ENCODE measurements at regions not wholly inside any gene's neighbourhood (a gene's known extent, or its start where the extent isn't known, plus 50 kb on each side); places are given as distances from the start of the nearest gene placed in this dataset.
"Not testable (repeated sequence)": the region's sequence is repeated elsewhere in the genome, so short reads cannot be mapped to it uniquely, and the experiment has no call there.

- H3K27me3 ChIP-seq (ENCODE audit: insufficient read depth, low read length): no peaks in the 10 kb centered on the region
- H3K9me3 ChIP-seq (ENCODE audit: insufficient read depth, low read depth, low read length): no peaks in the 10 kb centered on the region
- H3K4me3 ChIP-seq (ENCODE audit: low read length): no peak overlapping the region
- no peaks in the 10 kb centered on the region for H3K4me1 ChIP-seq (ENCODE audit: insufficient read depth, low read length)
- H3K9ac ChIP-seq (ENCODE audit: low read depth, low read length): no peak overlapping the region
- no peaks in the 10 kb centered on the region for H3K36me3 ChIP-seq (ENCODE audit: insufficient read depth, low read length)
- H3K27ac ChIP-seq (ENCODE audit: low read depth, low read length): no peak overlapping the region
- WGBS: 76% methylated on average over 2 of the region's 2 CpGs
These were observed 788.4 kb downstream of the TSN start for GRCh38 chr2:122543815-122544214.

- no peaks in the 10 kb centered on the region for H3K27me3 ChIP-seq (ENCODE audit: insufficient read depth, low read length)
These were observed 790.4 kb downstream of the TSN start for GRCh38 chr2:122545821-122546220.

GRCh38 chr2:122562775-122563174 lies 807.3 kb downstream of the TSN start:
- H3K27me3 ChIP-seq (ENCODE audit: insufficient read depth, low read length): no peaks in the 10 kb centered on the region
- H3K36me3 ChIP-seq (ENCODE audit: insufficient read depth, low read length): no peaks in the 10 kb centered on the region
- H3K4me1 ChIP-seq (ENCODE audit: insufficient read depth, low read length): no peaks in the 10 kb centered on the region
- no peaks in the 10 kb centered on the region for H3K9me3 ChIP-seq (ENCODE audit: insufficient read depth, low read depth, low read length)
- no CpG with 5 or more reads among the region's 1 CpG for WGBS
- H3K4me3 ChIP-seq (ENCODE audit: low read length): no peak overlapping the region
- H3K27ac ChIP-seq (ENCODE audit: low read depth, low read length): no peak overlapping the region
- no peak overlapping the region for H3K9ac ChIP-seq (ENCODE audit: low read depth, low read length)

More at GRCh38 chr2:122545821-122546220, 790.4 kb downstream of the TSN start:
- H3K9ac ChIP-seq (ENCODE audit: low read depth, low read length): no peak overlapping the region
- WGBS: 88% methylated on average over 4 of the region's 4 CpGs
- H3K9me3 ChIP-seq (ENCODE audit: insufficient read depth, low read depth, low read length): peaks cover 17% of the 10 kb centered on the region
- H3K36me3 ChIP-seq (ENCODE audit: insufficient read depth, low read length): no peaks in the 10 kb centered on the region
- H3K4me1 ChIP-seq (ENCODE audit: insufficient read depth, low read length): no peaks in the 10 kb centered on the region
- H3K4me3 ChIP-seq (ENCODE audit: low read length): no peak overlapping the region
- H3K27ac ChIP-seq (ENCODE audit: low read depth, low read length): no peak overlapping the region

- 93% methylated on average over 2 of the region's 2 CpGs for WGBS
- H3K4me3 ChIP-seq (ENCODE audit: low read length): no peak overlapping the region
- H3K27ac ChIP-seq (ENCODE audit: low read depth, low read length): no peak overlapping the region
- no peaks in the 10 kb centered on the region for H3K27me3 ChIP-seq (ENCODE audit: insufficient read depth, low read length)
- H3K9me3 ChIP-seq (ENCODE audit: insufficient read depth, low read depth, low read length): no peaks in the 10 kb centered on the region
- H3K9ac ChIP-seq (ENCODE audit: low read depth, low read length): no peak overlapping the region
- H3K36me3 ChIP-seq (ENCODE audit: insufficient read depth, low read length): no peaks in the 10 kb centered on the region
- no peaks in the 10 kb centered on the region for H3K4me1 ChIP-seq (ENCODE audit: insufficient read depth, low read length)
These were observed 808.3 kb downstream of the TSN start for GRCh38 chr2:122563781-122564180.

GRCh38 chr2:122564843-122565242 lies 809.4 kb downstream of the TSN start:
- H3K9ac ChIP-seq (ENCODE audit: low read depth, low read length): no peak overlapping the region
- H3K27me3 ChIP-seq (ENCODE audit: insufficient read depth, low read length): no peaks in the 10 kb centered on the region
- no peak overlapping the region for H3K27ac ChIP-seq (ENCODE audit: low read depth, low read length)
- H3K36me3 ChIP-seq (ENCODE audit: insufficient read depth, low read length): no peaks in the 10 kb centered on the region
- no peaks in the 10 kb centered on the region for H3K9me3 ChIP-seq (ENCODE audit: insufficient read depth, low read depth, low read length)
- H3K4me3 ChIP-seq (ENCODE audit: low read length): no peak overlapping the region
- 100% methylated on average over 2 of the region's 4 CpGs for WGBS
- H3K4me1 ChIP-seq (ENCODE audit: insufficient read depth, low read length): no peaks in the 10 kb centered on the region

- no peaks in the 10 kb centered on the region for H3K36me3 ChIP-seq (ENCODE audit: insufficient read depth, low read length)
- H3K4me3 ChIP-seq (ENCODE audit: low read length): no peak overlapping the region
- H3K27me3 ChIP-seq (ENCODE audit: insufficient read depth, low read length): no peaks in the 10 kb centered on the region
- no peaks in the 10 kb centered on the region for H3K4me1 ChIP-seq (ENCODE audit: insufficient read depth, low read length)
- H3K9me3 ChIP-seq (ENCODE audit: insufficient read depth, low read depth, low read length): no peaks in the 10 kb centered on the region
- no peak overlapping the region for H3K27ac ChIP-seq (ENCODE audit: low read depth, low read length)
- WGBS: 60% methylated on average over 1 of the region's 1 CpG
- H3K9ac ChIP-seq (ENCODE audit: low read depth, low read length): no peak overlapping the region
These were observed 809.9 kb downstream of the TSN start for GRCh38 chr2:122565364-122565763.

- Histone ChIP-seq H3K9ac (ENCODE audit: low read depth, low read length) (no peak overlapping the region), H3K27ac (ENCODE audit: low read depth, low read length) (no peak overlapping the region), H3K27me3 (ENCODE audit: insufficient read depth, low read length) (no peaks in the 10 kb centered on the region), H3K4me3 (ENCODE audit: low read length) (no peak overlapping the region), H3K36me3 (ENCODE audit: insufficient read depth, low read length) (no peaks in the 10 kb centered on the region), H3K4me1 (ENCODE audit: insufficient read depth, low read length) (no peaks in the 10 kb centered on the region), H3K9me3 (ENCODE audit: insufficient read depth, low read depth, low read length) (no peaks in the 10 kb centered on the region)
- WGBS: 94% methylated on average over 15 of the region's 15 CpGs
These were observed 815.2 kb downstream of the TSN start for GRCh38 chr2:122570641-122571040.

- not testable (repeated sequence) for H3K9me3 ChIP-seq (ENCODE audit: insufficient read depth, low read depth, low read length); H3K27ac ChIP-seq (ENCODE audit: low read depth, low read length); H3K4me1 ChIP-seq (ENCODE audit: insufficient read depth, low read length); H3K36me3 ChIP-seq (ENCODE audit: insufficient read depth, low read length); H3K4me3 ChIP-seq (ENCODE audit: low read length); H3K9ac ChIP-seq (ENCODE audit: low read depth, low read length); H3K27me3 ChIP-seq (ENCODE audit: insufficient read depth, low read length)
These were observed 816.0 kb downstream of the TSN start for GRCh38 chr2:122571471-122571870.

- Histone ChIP-seq H3K9me3 (ENCODE audit: insufficient read depth, low read depth, low read length) (no peaks in the 10 kb centered on the region), H3K27me3 (ENCODE audit: insufficient read depth, low read length) (no peaks in the 10 kb centered on the region), H3K27ac (ENCODE audit: low read depth, low read length) (no peak overlapping the region), H3K4me3 (ENCODE audit: low read length) (no peak overlapping the region), H3K9ac (ENCODE audit: low read depth, low read length) (no peak overlapping the region), H3K4me1 (ENCODE audit: insufficient read depth, low read length) (no peaks in the 10 kb centered on the region), H3K36me3 (ENCODE audit: insufficient read depth, low read length) (no peaks in the 10 kb centered on the region)
These were observed 819.6 kb downstream of the TSN start for GRCh38 chr2:122575076-122575475.

- no peaks in the 10 kb centered on the region for H3K4me1 ChIP-seq (ENCODE audit: insufficient read depth, low read length)
- H3K4me3 ChIP-seq (ENCODE audit: low read length): no peak overlapping the region
- H3K27ac ChIP-seq (ENCODE audit: low read depth, low read length): no peak overlapping the region
- no peaks in the 10 kb centered on the region for H3K9me3 ChIP-seq (ENCODE audit: insufficient read depth, low read depth, low read length)
- H3K36me3 ChIP-seq (ENCODE audit: insufficient read depth, low read length): no peaks in the 10 kb centered on the region
- no peak overlapping the region for H3K9ac ChIP-seq (ENCODE audit: low read depth, low read length)
- WGBS: 92% methylated on average over 1 of the region's 2 CpGs
- H3K27me3 ChIP-seq (ENCODE audit: insufficient read depth, low read length): no peaks in the 10 kb centered on the region
These were observed 827.9 kb downstream of the TSN start for GRCh38 chr2:122583159-122583917.

GRCh38 chr2:122590524-122590923 lies 835.1 kb downstream of the TSN start:
- H3K9ac ChIP-seq (ENCODE audit: low read depth, low read length): no peak overlapping the region
- 96% methylated on average over 3 of the region's 3 CpGs for WGBS
- no peaks in the 10 kb centered on the region for H3K4me1 ChIP-seq (ENCODE audit: insufficient read depth, low read length)
- no peak overlapping the region for H3K4me3 ChIP-seq (ENCODE audit: low read length)
- H3K36me3 ChIP-seq (ENCODE audit: insufficient read depth, low read length): no peaks in the 10 kb centered on the region
- H3K27ac ChIP-seq (ENCODE audit: low read depth, low read length): no peak overlapping the region
- no peaks in the 10 kb centered on the region for H3K9me3 ChIP-seq (ENCODE audit: insufficient read depth, low read depth, low read length)
- H3K27me3 ChIP-seq (ENCODE audit: insufficient read depth, low read length): no peaks in the 10 kb centered on the region

GRCh38 chr2:122595065-122595464 lies 839.6 kb downstream of the TSN start:
- no peaks in the 10 kb centered on the region for H3K36me3 ChIP-seq (ENCODE audit: insufficient read depth, low read length)
- H3K9ac ChIP-seq (ENCODE audit: low read depth, low read length): no peak overlapping the region
- no peaks in the 10 kb centered on the region for H3K4me1 ChIP-seq (ENCODE audit: insufficient read depth, low read length)
- no peaks in the 10 kb centered on the region for H3K9me3 ChIP-seq (ENCODE audit: insufficient read depth, low read depth, low read length)
- H3K27me3 ChIP-seq (ENCODE audit: insufficient read depth, low read length): no peaks in the 10 kb centered on the region
- no peak overlapping the region for H3K4me3 ChIP-seq (ENCODE audit: low read length)
- no CpG with 5 or more reads among the region's 2 CpGs for WGBS
- H3K27ac ChIP-seq (ENCODE audit: low read depth, low read length): no peak overlapping the region
